GM12801 (cell line): ENCODE measurements at regions not wholly inside any gene's neighbourhood (a gene's known extent, or its start where the extent isn't known, plus 50 kb on each side); places are given as distances from the start of the nearest gene placed in this dataset.

Experiments
- CTCF ChIP-seq: IDR thresholded peaks from one replicate; pipeline ENCODE4 v1.5.1; 2011; ENCODE audit warnings: control low read depth; ENCODE audit not compliant: insufficient read length; ENCODE audit errors: extremely low read depth

GRCh38 chr5:152072091-152072490 is 147.4 kb upstream of the GLRA1 start:
- TF ChIP-seq CTCF: no peak

GRCh38 chr5:152070591-152070990 is 145.9 kb upstream of the GLRA1 start:
- no peak for TF ChIP-seq CTCF

GRCh38 chr5:152066784-152067183 is 142.1 kb upstream of the GLRA1 start:
- no peak for TF ChIP-seq CTCF

- TF ChIP-seq CTCF: no peak
These were observed 138.4 kb upstream of the GLRA1 start for GRCh38 chr5:152063004-152063403.

GRCh38 chr5:152061095-152061494 is 136.4 kb upstream of the GLRA1 start:
- no peak for TF ChIP-seq CTCF

GRCh38 chr5:152058267-152058666 is 133.6 kb upstream of the GLRA1 start:
- TF ChIP-seq CTCF: no peak

GRCh38 chr5:152056931-152057330 is 132.3 kb upstream of the GLRA1 start:
- TF ChIP-seq CTCF: no peak

DNA sequence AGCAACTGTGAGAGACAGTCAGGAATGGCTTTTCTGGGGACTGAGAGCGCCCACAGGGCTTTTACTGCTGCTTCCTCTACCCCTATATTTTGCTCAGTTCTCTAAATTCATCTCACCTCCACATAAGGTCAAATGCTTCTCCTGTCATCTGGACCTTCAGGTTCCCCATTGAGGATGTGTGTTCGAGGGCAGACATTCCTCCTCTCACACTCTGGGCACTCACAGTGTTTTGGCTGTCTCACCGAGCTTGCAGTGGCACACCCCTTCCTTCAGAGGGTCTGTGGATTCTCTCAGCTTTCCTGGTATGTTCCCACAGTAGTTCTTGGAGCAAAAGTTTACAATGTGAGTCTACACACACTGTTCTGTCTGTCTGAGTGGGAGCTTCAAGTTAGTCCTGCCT is 127.8 kb upstream of the GLRA1 start:
- TF ChIP-seq CTCF: no peak
